CD1c-positive myeloid dendritic cell (primary cell): ENCODE measurements at regions not wholly inside any gene's neighbourhood (a gene's known extent, or its start where the extent isn't known, plus 50 kb on each side); places are given as distances from the start of the nearest gene placed in this dataset.
"Not testable (repeated sequence)": the region's sequence is repeated elsewhere in the genome, so short reads cannot be mapped to it uniquely, and the experiment has no call there.

Experiments
- DNase-seq: peaks from one replicate; pipeline ENCODE4 v3.0.0-alpha.2; 2016; ENCODE audit errors: extremely low spot score

- no peak for DNase-seq
Measured at GRCh38 chr15:70602834-70603560, 160.4 kb downstream of the UACA start.

DNA sequence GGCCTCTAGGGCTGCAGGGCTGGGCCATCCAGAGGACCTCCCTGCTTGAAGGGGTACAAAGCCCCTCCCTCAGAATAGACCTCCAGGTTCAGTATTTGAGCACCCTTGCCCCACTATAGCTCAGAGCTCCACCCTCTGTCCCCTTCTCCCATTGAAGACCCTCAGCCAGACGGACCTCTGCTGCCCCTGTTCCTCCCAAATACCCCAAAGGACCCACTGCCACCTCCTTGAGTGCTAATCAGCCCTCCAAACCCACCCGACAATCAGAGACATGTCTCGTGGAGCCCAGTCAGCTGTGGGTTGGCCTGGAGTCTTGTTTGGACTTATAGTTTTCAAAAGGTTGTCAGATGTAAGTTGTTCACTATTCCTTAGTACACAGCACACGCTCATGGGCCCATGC lies 161.1 kb downstream of the UACA start:
- DNase-seq: no peak

- DNase-seq: no peak
Measured at GRCh38 chr15:70597945-70598344, 165.4 kb downstream of the UACA start.

DNA sequence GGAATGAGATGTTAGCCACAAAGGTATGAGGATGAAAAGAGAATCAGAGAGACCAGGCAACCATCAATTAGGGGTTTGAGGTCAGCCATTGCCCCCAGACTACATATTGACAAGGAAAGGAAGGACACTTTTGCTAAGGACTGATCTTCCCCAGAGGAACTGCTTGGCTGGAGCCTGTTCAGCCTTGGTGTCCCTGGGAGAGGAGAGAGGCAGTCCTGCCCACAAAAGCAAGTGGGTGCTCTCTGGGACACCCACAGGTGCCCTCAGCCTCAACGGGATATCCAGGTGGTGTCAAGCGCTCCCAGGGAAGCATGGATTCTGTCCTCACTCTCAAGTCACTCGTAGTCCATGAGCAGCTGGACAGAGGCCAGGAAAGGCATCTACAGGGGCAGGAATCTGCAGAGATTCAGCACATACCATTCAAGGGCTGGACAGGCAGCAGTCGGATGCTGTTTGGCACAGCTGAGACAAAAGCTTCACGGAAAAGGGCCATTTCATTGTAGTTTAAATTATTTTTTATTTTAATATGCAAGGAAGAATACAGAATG lies 166.2 kb downstream of the UACA start:
- DNase-seq: no peak

DNA sequence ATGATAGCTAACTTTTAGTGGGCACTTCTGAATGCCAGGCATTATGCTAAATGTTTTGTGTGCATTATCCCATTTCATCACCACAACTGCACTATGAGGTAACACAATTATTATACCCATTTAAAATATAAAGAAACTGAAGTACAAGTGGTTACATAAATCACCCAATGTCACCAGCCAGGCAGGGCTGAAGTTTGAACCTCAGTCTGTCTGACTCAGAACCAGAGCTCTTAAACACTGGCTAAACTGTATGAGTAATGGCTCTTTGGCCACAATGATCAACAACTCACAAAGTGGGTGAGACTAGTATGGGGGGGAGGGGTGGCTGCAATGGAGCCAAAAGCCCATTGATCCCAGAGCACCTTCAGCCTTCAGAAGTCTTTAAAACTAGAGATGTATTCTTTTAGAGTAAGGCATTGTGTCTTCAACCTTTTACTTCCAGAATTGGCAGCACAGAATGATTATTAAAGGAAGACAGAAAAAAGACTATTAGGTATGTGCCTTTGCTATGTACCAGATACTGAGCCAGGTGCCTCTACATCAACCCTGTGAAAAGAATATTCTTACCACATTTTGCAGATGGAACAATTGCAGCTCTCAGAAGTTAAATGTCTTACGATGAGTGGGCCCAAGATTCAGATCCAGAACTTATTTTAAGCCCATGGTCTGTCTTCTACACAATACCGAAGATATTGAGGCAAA lies 166.9 kb downstream of the UACA start:
- no peak for DNase-seq

GRCh38 chr15:70593795-70594194 lies 169.6 kb downstream of the UACA start:
- no peak for DNase-seq

- DNase-seq: no peak
Measured at GRCh38 chr15:70589728-70590127, 173.6 kb downstream of the UACA start.

DNA sequence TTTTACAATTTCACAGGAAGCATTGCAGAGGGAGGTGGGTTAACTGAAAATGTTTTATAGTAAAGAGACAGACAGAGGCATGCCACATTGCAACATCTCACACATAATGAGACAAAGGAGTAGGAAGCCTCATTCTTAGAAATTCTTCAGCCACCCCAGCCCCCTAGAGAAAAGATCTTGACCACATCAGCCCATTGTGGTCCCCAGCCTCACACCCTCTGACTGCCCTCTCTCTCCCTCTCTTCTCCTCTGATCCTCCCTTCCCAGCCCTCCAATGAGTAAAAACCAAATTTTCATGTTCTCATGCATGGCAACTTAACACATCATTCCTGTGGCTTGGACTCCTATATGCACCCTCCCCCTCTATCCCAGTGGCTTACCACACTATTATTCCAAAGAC lies 174.1 kb downstream of the UACA start:
- DNase-seq: no peak

DNA sequence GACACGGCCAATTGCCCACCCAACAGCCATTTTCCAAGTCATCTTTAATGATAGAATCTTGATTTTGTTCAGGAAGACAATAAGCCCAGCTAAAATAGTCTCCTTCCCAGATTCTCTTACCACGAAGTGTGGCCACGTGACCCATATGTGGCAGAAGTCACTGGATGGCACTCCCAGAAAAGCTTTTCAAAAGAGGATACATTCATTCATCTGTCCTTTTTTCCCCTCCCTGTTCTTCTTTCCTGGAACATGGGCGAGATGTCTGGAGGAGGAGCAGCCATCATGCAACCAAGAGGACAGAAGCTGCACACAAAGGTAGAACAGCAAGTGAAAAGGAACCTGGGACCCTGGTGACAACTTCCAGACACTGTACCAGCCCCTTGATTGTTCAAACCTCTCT lies 174.7 kb downstream of the UACA start:
- no peak for DNase-seq

- no peak for DNase-seq
Measured at GRCh38 chr15:70587896-70588567, 175.3 kb downstream of the UACA start.

GRCh38 chr15:70587012-70587634 lies 176.2 kb downstream of the UACA start:
- not testable (repeated sequence) for DNase-seq

DNA sequence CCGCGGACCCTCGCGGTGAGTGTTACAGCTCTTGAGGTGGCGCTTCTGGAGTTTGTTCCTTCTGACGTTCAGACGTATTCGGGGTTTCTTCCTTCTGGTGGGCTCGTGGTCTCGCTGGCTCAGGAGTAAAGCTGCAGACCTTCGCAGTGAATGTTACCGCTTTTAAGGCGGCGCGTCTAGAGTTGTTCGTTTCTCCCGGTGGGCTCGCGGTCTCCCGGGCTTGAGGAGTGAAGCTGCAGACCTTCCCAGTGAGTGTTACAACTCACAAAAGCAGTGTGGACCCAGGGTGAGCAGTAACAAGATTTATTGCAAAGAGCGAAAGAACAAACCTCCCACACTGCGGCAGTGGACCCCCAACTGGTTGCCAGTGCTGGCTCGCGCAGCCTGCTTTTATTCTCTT lies 177.1 kb downstream of the UACA start:
- DNase-seq: no peak

DNA sequence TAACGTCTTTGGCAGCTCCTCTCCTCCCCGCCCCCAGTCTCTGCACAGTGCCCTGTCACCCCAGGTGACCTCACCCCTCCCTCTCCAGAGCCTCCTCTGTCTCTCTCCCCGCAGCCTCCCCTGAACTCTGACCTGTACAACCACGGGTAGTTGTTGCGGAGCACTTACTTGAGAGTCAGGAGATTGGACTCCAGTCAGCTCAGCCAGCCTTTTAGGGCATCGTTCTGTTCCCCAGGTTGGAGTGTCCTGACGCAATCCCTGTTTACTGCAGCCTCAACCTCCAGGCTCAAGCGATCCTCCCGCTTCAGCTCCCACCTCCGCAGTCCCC lies 177.7 kb downstream of the UACA start:
- no peak for DNase-seq

GRCh38 chr15:70584838-70585706 lies 178.3 kb downstream of the UACA start:
- no peak for DNase-seq

DNA sequence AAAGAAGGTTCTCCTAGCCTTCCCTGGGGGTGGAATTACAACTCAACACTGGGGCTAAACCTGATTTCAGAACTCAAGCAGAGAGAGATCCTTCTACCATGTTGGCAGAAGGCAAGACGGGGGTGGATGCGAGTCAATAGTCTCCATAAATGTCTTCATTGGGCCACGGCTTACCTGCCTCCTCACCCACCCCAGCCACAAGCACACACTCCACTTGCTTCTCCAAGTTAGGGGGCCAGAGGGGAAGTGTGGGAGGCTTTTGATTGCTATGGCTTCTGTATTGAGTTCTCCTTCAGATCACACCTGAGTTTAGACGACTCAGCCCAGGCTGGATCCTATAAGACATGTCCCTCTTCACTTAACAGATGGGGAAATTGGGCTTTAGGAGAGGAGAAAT lies 178.9 kb downstream of the UACA start:
- DNase-seq: no peak

- no peak for DNase-seq
Measured at GRCh38 chr15:70583006-70583405, 180.4 kb downstream of the UACA start.

GRCh38 chr15:70582143-70582945 lies 181.0 kb downstream of the UACA start:
- DNase-seq: no peak

GRCh38 chr15:70580958-70581357 lies 182.4 kb downstream of the UACA start:
- DNase-seq: no peak

DNA sequence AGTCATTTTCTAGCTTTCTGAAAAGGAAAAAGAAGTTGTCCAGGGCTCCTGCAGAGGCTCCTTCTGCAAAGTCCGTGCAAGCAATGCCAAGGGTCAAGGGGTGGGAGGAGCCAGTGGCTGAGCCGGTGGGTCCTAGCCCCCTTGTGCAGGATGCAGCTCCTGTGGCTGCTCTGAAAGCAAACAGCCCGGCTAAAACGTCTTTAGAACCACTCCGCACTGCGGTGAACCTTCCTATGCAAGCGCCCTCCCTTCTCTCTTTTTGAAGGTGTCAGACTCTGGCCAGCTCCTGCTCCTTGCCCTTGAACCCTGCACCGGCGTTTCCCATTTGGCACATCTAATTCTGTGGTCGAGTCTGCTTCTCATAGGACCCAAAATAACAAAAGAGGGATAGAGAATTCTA lies 183.1 kb downstream of the UACA start:
- no peak for DNase-seq

DNA sequence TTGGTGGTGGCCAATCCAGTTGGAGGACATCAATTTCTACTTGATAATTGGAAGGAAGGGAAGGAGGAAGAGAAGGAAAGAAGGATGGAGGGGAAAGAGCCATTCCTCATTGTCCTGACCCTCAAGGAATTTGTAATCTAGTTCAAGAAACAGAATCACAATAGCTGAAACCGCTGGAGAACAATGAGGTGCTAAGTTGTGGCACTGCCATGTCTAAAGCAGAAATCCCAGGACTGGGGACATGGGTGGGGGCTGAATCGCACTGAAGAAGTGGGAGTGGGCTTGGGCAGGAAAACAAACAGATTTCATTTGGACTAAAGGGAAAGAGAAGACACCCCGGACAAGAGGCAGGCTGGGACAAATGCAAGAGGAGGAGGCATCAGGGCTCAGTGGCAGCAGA lies 183.6 kb downstream of the UACA start:
- no peak for DNase-seq

DNA sequence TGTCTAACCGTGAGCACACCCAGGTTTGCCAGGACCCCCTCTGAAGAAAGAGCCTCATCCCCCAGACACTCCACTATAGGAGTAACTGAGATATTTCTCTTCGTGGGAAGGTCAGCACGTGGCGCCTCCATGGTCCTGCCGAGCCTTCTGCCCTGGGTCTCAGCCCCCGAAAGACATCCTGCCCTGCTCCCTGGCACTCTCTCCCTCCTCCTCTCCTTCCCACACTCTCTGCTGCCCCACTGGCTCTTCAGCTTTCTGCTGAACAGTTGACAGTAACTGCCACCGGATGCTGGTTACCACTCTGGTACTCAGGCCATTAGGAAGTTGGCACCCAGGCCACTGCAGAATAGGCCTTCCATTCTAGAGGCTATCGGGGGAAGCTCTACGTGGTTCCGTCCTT lies 185.2 kb downstream of the UACA start:
- no peak for DNase-seq
